ENCODE measurements at regions not wholly inside any gene's neighbourhood (a gene's known extent, or its start where the extent isn't known, plus 50 kb on each side); places are given as distances from the start of the nearest gene placed in this dataset.

DNA sequence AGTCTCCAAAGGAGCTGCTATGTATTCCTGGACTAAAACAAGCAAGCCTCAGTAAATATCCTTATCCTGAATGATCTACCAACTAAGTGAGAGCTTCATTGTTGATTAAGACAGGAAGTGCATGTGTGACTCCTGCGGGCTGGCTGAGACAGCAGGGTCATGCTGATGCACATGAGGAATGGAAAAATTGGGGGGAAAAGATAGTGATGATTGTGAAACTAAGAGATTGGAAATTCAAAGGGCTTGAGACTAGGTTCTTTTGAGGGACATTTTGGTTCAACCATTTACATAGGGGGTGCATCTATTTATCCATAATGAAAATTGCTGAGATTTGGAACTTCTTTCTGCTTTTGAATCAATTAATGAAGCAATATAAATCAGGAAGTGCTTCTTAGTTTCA, 61.1 kb upstream of the C1QTNF7 start:
- DNase-seq (ENCODE audit: low read depth in 2 of 2): no peak

DNA sequence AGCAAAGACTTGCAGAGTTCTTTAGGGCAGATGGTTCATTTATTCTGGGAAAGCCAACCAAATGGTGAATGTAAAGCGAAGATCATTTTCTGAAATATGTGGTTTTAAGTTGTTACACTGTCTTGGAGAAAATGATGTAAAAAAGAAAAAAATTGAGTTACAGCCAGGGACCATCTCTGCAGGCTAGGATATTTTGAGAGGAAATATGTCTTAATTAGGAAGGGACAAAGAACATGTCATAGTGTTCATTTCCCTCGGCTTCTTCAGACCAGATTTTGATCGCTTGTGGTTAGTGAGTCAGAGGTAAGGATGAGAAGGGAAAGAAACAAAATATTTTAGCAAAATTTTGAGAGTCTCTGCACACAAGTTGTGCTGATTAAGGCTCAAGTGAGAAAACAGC, 59.0 kb upstream of the C1QTNF7 start:
- DNase-seq (ENCODE audit: low read depth in 2 of 2): no peak

DNA sequence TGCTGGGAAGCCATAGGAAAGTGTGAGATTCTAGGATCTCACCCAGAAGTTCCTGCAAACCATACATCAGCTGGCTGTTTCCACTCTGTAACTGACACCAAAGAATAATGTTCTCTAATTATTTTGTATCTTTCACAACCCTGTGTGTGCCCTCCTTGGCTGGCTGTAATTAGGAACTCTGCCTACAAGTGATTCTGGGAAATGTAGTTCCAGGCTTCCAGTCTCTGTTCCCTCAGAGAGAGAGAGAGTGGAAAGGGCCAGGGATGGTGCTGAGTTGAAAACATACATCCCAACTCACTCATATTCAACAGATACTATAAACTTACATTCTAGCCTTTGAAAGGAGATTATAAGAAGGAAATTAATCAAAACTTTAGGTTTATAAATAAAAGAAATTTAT, 57.5 kb upstream of the C1QTNF7 start:
- no peak for DNase-seq (ENCODE audit: low read depth in 2 of 2)

DNA sequence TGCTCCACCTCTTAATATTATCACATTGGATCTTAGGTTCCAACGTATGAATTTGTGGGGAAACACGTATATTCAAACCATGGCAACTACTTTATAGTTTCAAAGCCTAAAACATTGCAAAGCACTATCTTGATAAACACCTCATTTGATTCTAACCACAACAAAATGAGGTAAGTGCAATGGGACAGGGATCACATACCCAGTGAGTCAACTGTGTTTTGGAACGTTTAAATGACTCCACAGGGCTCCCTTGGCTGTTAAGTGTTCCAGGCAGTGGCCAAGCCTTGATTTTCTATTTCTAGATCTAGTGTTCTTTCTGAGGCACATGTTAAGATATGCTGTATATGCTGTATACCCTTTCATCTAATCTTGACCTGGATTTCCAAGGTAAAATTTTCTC, 54.5 kb upstream of the C1QTNF7 start:
- no peak for DNase-seq (ENCODE audit: low read depth in 2 of 2)

DNA sequence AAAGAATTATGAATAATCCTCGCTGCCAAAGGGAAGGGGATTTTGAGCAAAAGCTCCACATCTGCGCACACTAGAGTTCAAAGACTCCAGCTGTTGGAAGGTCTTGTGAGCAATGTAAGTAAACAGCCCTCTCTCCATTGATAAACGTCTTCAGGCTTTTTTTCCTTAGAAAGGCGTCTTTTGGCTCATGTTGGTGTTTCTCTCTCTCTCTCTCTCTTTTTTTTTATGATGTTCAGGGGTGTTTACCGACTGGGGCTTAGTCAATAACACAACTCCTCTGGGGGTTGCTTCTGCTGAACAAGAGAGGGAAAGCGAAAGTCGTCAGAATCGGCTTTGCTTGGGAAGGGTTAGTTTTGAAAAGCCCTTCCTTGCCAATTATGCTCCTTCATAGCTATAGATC, 53.2 kb upstream of the C1QTNF7 start:
- DNase-seq (ENCODE audit: low read depth in 2 of 2): no peak

DNA sequence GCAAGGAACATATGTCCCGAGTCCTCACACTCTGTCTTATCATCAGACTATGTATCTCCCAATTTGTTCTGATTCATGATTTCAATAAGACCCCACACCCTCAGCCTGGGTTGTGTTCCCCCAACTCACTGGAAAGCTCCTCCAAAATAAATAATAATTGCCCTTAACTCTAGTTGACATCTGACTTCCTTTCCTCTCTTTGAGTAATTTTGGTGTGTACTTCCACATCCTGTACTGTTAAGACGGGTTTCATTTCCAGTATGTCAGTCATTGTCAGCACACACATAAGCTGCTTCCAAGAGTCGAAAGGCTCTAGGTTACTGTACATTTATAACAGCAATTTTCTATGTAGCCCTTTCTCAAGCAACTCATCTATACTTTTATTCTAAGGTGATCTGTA, 52.2 kb upstream of the C1QTNF7 start:
- no peak for DNase-seq (ENCODE audit: low read depth in 2 of 2)

DNA sequence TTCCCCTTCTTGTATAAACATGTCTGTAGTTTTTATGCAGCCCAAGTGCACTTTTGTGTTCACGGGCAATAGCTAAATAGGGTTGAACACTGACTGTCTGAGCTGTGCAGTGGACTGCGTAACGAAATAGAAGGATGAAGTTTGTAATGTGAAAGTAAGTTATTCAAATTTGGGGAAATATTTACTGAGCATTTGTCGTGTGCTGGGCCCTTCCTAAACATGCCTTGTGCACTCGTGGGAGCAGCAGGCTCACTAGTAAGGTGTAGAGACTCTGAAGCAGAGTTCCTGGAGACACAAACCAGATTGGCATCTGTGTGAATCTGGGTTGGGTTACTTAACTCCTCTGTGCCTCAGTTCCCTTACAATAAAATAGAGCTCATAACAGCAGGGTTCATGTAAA, 51.7 kb upstream of the C1QTNF7 start:
- DNase-seq (ENCODE audit: low read depth in 2 of 2): no peak

DNA sequence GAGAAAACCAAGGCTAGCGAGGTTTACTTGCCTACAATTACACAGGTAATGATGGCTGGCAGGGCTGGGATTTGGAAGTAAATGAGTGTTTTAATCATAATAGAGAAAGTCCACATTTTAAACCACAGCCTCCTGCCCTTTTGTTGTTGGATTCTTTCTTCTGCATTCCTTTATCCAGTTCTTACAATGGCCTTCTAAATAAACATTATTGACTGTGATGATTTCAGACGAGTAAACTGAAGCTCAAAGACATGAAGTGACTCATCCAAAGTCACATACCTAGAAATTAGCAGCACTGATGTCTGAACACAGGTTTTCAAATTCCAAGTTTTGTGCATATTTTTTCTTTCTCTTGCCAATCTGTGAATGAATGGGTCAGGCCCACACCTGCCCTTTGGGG, 51.2 kb upstream of the C1QTNF7 start:
- no peak for DNase-seq (ENCODE audit: low read depth in 2 of 2)
